HPDE6-E6E7 (cell line): ENCODE measurements at regions not wholly inside any gene's neighbourhood (a gene's known extent, or its start where the extent isn't known, plus 50 kb on each side); places are given as distances from the start of the nearest gene placed in this dataset.
"Not testable (repeated sequence)": the region's sequence is repeated elsewhere in the genome, so short reads cannot be mapped to it uniquely, and the experiment has no call there.

Source experiments
- DNase-seq: peaks from one replicate; pipeline ENCODE4 v3.0.0; 2011; ENCODE audit warnings: missing footprints; ENCODE audit errors: extremely low spot score

- no peak for DNase-seq
Measured at GRCh38 chr5:77869116-77869798, 93.1 kb upstream of the TBCA start.

GRCh38 chr5:77867914-77868313, 91.8 kb upstream of the TBCA start:
- DNase-seq, result no peak

GRCh38 chr5:77867194-77867691, 91.1 kb upstream of the TBCA start:
- DNase-seq, result no peak

- DNase-seq, result no peak
Measured at GRCh38 chr5:77866198-77866597, 90.1 kb upstream of the TBCA start.

- DNase-seq, result no peak
Measured at GRCh38 chr5:77864997-77865396, 88.9 kb upstream of the TBCA start.

GRCh38 chr5:77863181-77863580, 87.0 kb upstream of the TBCA start:
- DNase-seq, result no peak

- DNase-seq, result no peak
Measured at GRCh38 chr5:77861576-77861975, 85.4 kb upstream of the TBCA start.

- DNase-seq, result no peak
Measured at GRCh38 chr5:77859306-77859705, 83.2 kb upstream of the TBCA start.

GRCh38 chr5:77858678-77859077, 82.5 kb upstream of the TBCA start:
- not testable (repeated sequence) for DNase-seq

GRCh38 chr5:77855369-77855768, 79.2 kb upstream of the TBCA start:
- DNase-seq, result no peak

GRCh38 chr5:77853353-77853907, 77.3 kb upstream of the TBCA start:
- no peak for DNase-seq

- no peak for DNase-seq
Measured at GRCh38 chr5:77852514-77853352, 76.6 kb upstream of the TBCA start.

GRCh38 chr5:77852068-77852513, 76.0 kb upstream of the TBCA start:
- no peak for DNase-seq

GRCh38 chr5:77851176-77852067, 75.3 kb upstream of the TBCA start:
- no peak for DNase-seq

- DNase-seq, result no peak
Measured at GRCh38 chr5:77850536-77851175, 74.5 kb upstream of the TBCA start.

- no peak for DNase-seq
Measured at GRCh38 chr5:77849308-77849900, 73.3 kb upstream of the TBCA start.

GRCh38 chr5:77847814-77848290, 71.7 kb upstream of the TBCA start:
- no peak for DNase-seq

GRCh38 chr5:77847129-77847460, 71.0 kb upstream of the TBCA start:
- DNase-seq, result no peak

- DNase-seq, result no peak
Measured at GRCh38 chr5:77846422-77847128, 70.4 kb upstream of the TBCA start.

GRCh38 chr5:77845324-77845646, 69.1 kb upstream of the TBCA start:
- no peak for DNase-seq
